GM23248 (cell line): ENCODE measurements at regions not wholly inside any gene's neighbourhood (a gene's known extent, or its start where the extent isn't known, plus 50 kb on each side); places are given as distances from the start of the nearest gene placed in this dataset.

Experiments used
- EZH2 ChIP-seq: fragments of 200-600 bp; sonication (generic); IDR thresholded peaks from 2 replicates; pipeline ENCODE4 v1.6.1; 2018; ENCODE audit warnings: antibody characterized with exemption, mild to moderate bottlenecking; ENCODE audit not compliant: insufficient read depth, poor library complexity, severe bottlenecking
- EZH2phosphoT487 ChIP-seq: fragments of 200-600 bp; sonication (generic); IDR thresholded peaks from 2 replicates; pipeline ENCODE4 v1.6.1; 2018; ENCODE audit warnings: antibody characterized with exemption, moderate library complexity, mild to moderate bottlenecking, low read depth; ENCODE audit not compliant: insufficient read depth

DNA sequence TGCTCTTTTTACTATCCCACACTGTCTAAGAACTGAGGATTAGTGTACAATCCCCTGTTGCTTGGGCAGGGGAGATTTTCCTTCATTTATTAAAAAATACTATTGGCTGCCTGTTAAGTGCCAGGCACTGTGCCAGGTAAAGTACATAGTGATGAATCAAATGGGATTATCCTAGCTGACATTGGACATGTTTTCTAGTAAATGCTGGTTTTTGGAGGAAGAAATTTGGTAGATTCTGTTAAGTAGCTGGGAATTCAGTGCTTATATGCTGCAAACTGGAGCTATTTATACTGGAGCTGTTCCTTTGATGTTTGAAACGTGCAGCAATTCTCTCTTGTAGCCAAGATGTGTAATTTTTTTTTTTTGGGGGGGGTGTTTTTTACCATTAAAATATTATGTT is 299.6 kb downstream of the EMP1 start:
- no peak for TF ChIP-seq EZH2phosphoT487
- no peak for TF ChIP-seq EZH2
